Omental fat pad (tissue), 3 donors: ENCODE measurements at regions not wholly inside any gene's neighbourhood (a gene's known extent, or its start where the extent isn't known, plus 50 kb on each side); places are given as distances from the start of the nearest gene placed in this dataset.

Source experiments
- ATAC-seq: fragments of 150-250 bp; one replicate; pipeline ENCODE4 v1.9.1; 2016; ENCODE audit warnings: mild to moderate bottlenecking, moderate library complexity; ENCODE audit not compliant: low FRiP score
- DNase-seq: peaks from one replicate; pipeline ENCODE4 v3.0.0-alpha.2; 2019; ENCODE audit warnings: low spot score
- CTCF ChIP-seq, 3 donors: fragments of 450-650 bp; IDR thresholded peaks; one replicate each; pipeline ENCODE4 v1.5.1; 2016 to 2017; ENCODE audit warnings: antibody characterized with exemption in 3 of 3, mild to moderate bottlenecking in 3 of 3, moderate library complexity in 2 of 3

- no peak for TF ChIP-seq CTCF (IDR thresholded peaks at IDR 0.05)
- DNase-seq, result no peak
- no peak for ATAC-seq
Measured at GRCh38 chr12:58138424-58138823, 197.1 kb downstream of the ATP23 start.

- no peak for TF ChIP-seq CTCF (IDR thresholded peaks at IDR 0.05)
- DNase-seq, result no peak
- no peak for ATAC-seq
Measured at GRCh38 chr12:58139894-58140293, 198.5 kb downstream of the ATP23 start.

- no peak for DNase-seq
- TF ChIP-seq CTCF (IDR thresholded peaks at IDR 0.05), result no peak
- ATAC-seq, result no peak
Measured at GRCh38 chr12:58140395-58140794, 199.0 kb downstream of the ATP23 start.

GRCh38 chr12:58142991-58143390, 201.6 kb downstream of the ATP23 start:
- DNase-seq (no peak), ATAC-seq (no peak)
- no peak for TF ChIP-seq CTCF (IDR thresholded peaks at IDR 0.05)

GRCh38 chr12:58143498-58143995, 202.2 kb downstream of the ATP23 start:
- DNase-seq (no peak), ATAC-seq (no peak)
- TF ChIP-seq CTCF (IDR thresholded peaks at IDR 0.05), result no peak

GRCh38 chr12:58148405-58148804, 207.0 kb downstream of the ATP23 start:
- no peak for TF ChIP-seq CTCF (IDR thresholded peaks at IDR 0.05)
- no peak for ATAC-seq
- no peak for DNase-seq

GRCh38 chr12:58148976-58149375, 207.6 kb downstream of the ATP23 start:
- no peak for TF ChIP-seq CTCF (IDR thresholded peaks at IDR 0.05)
- ATAC-seq, result no peak
- DNase-seq, result no peak
